H1 (cell line): ENCODE measurements at regions not wholly inside any gene's neighbourhood (a gene's known extent, or its start where the extent isn't known, plus 50 kb on each side); places are given as distances from the start of the nearest gene placed in this dataset.

ENCODE experiments used
- CTCF ChIA-PET: fragments of 300-600 bp; sonication (Branson Sonifier 250); formaldehyde crosslinking; loops from one replicate; lab custom pipeline; 2021; ENCODE audit not compliant: partially characterized antibody; lab: Charles Lee
- POLR2A ChIA-PET: fragments of 300-600 bp; sonication (Branson Sonifier 250); formaldehyde crosslinking; loops from one replicate; lab custom pipeline; 2021; ENCODE audit warnings: inconsistent platforms; ENCODE audit not compliant: partially characterized antibody; lab: Charles Lee
- DNase-seq, 2 experiments: peaks; one replicate each; pipeline versions ENCODE4 v3.0.0 to v3.0.0-alpha.2; 2010 to 2022; ENCODE audit warnings: low spot score in 2 of 2, low read depth in 1 of 2, mixed read lengths in 1 of 2
- FAIRE-seq: peaks from 2 replicates; lab custom pipeline; 2011; peaks lifted over from hg19 to GRCh38; lab: Jason Lieb, UNC
- H2AFZ ChIP-seq: 2 replicates; pipeline ENCODE4 v1.8.1; 2012; ENCODE audit warnings: low read length, inconsistent platforms
- H2AK5ac ChIP-seq: 2 replicates; pipeline ENCODE4 v1.6.1; 2013; ENCODE audit warnings: low read depth, low read length
- H2BK120ac ChIP-seq: replicated peaks from 2 replicates; pipeline ENCODE3; 2013; ENCODE audit warnings: low read depth, low read length, inconsistent platforms
- H2BK12ac ChIP-seq: 2 replicates; pipeline ENCODE4 v1.6.1; 2013; ENCODE audit warnings: low read depth, low read length
- H2BK15ac ChIP-seq: 2 replicates; pipeline ENCODE4 v1.6.1; 2013; ENCODE audit warnings: low read length
- H2BK20ac ChIP-seq: 2 replicates; pipeline ENCODE4 v1.6.1; 2013; ENCODE audit warnings: low read length
- H2BK5ac ChIP-seq: 2 replicates; pipeline ENCODE4 v1.6.1; 2013; ENCODE audit warnings: low read depth, low read length
- H3K14ac ChIP-seq: 2 replicates; pipeline ENCODE4 v1.6.1; 2013; ENCODE audit warnings: inconsistent platforms; ENCODE audit not compliant: insufficient read length
- H3K18ac ChIP-seq: 2 replicates; pipeline ENCODE4 v1.6.1; 2013; ENCODE audit warnings: low read length; ENCODE audit errors: extremely low read depth
- H3K23ac ChIP-seq: 2 replicates; pipeline ENCODE4 v1.6.1; 2013; ENCODE audit warnings: inconsistent platforms; ENCODE audit not compliant: insufficient read length
- H3K23me2 ChIP-seq: 2 replicates; pipeline ENCODE4 v1.6.1; 2013; ENCODE audit warnings: low read depth, low read length
- H3K27ac ChIP-seq: 2 replicates; pipeline ENCODE4 v1.6.1; 2011; ENCODE audit warnings: low read depth, low read length, inconsistent platforms
- H3K27me3 ChIP-seq, 4 experiments: replicated peaks in 1 of 4; 1 replicate in 1 of 4; 2 replicates in 3 of 4; pipeline versions ENCODE4 v1.6.1 to v1.8.1; 2011 to 2013; ENCODE audit warnings: low read length in 3 of 4, mild to moderate bottlenecking in 3 of 4, inconsistent platforms in 2 of 4, mixed read lengths in 2 of 4, moderate library complexity in 1 of 4; ENCODE audit not compliant: control insufficient read depth in 3 of 4, insufficient read depth in 3 of 4; ENCODE audit errors: extremely low read depth in 1 of 4
- H3K36me3 ChIP-seq, 4 experiments: 2 replicates each; pipeline versions ENCODE4 v1.6.1 to v1.8.1; 2011 to 2013; ENCODE audit warnings: mild to moderate bottlenecking in 4 of 4, low read length in 3 of 4, moderate library complexity in 2 of 4, control low read depth in 1 of 4, inconsistent platforms in 1 of 4; ENCODE audit not compliant: insufficient read depth in 4 of 4, control insufficient read depth in 2 of 4
- H3K4ac ChIP-seq: replicated peaks from 2 replicates; pipeline ENCODE3; 2013; ENCODE audit warnings: low read length, low read depth, mixed read lengths, inconsistent platforms; ENCODE audit not compliant: insufficient read length
- H3K4me1 ChIP-seq, 4 experiments: replicated peaks in 1 of 4; 1 replicate in 1 of 4; 2 replicates in 3 of 4; pipeline versions ENCODE4 v1.6.1 to v1.8.1; 2011 to 2013; ENCODE audit warnings: low read length in 3 of 4, inconsistent platforms in 2 of 4, mixed read lengths in 1 of 4; ENCODE audit not compliant: insufficient read depth in 4 of 4, control insufficient read depth in 3 of 4
- H3K4me2 ChIP-seq, 2 experiments: 2 replicates each; pipeline versions ENCODE4 v1.6.1 to v1.8.1; 2011 to 2013; ENCODE audit warnings: low read depth in 2 of 2, low read length in 2 of 2, control low read depth in 1 of 2, inconsistent platforms in 1 of 2, mild to moderate bottlenecking in 1 of 2; ENCODE audit not compliant: insufficient read depth in 1 of 2
- H3K4me3 ChIP-seq, 4 experiments: fragments of 200-600, 300-600 bp in 1 of 4; sonication (generic), shearing (Covaris generic), sonication (Bioruptor Twin) in 1 of 4; 2 replicates each; pipeline versions ENCODE4 v1.5.1 to v1.8.1; 2011 to 2016; ENCODE audit warnings: low read length in 4 of 4, low read depth in 3 of 4, control low read depth in 2 of 4, inconsistent platforms in 2 of 4, mild to moderate bottlenecking in 2 of 4, mixed read lengths in 1 of 4, moderate library complexity in 1 of 4; ENCODE audit not compliant: insufficient read depth in 2 of 4; ENCODE audit errors: extremely low read depth in 1 of 4
- H3K56ac ChIP-seq: replicated peaks from 2 replicates; pipeline ENCODE3; 2013; ENCODE audit warnings: low read depth, mild to moderate bottlenecking, mixed read lengths, low read length, inconsistent platforms; ENCODE audit not compliant: insufficient read length
- H3K79me1 ChIP-seq: 2 replicates; pipeline ENCODE4 v1.6.1; 2013; ENCODE audit warnings: low read depth, low read length, control low read depth
- H3K79me2 ChIP-seq, 2 experiments: 2 replicates each; pipeline versions ENCODE4 v1.6.1 to v1.8.1; 2012 to 2013; ENCODE audit warnings: low read length in 2 of 2, mild to moderate bottlenecking in 2 of 2, inconsistent platforms in 1 of 2; ENCODE audit not compliant: insufficient read depth in 2 of 2, control insufficient read depth in 1 of 2
- H3K9ac ChIP-seq, 4 experiments: replicated peaks in 1 of 4; 1 replicate in 1 of 4; 2 replicates in 3 of 4; pipeline versions ENCODE4 v1.6.1 to v1.8.1; 2011 to 2013; ENCODE audit warnings: low read depth in 3 of 4, low read length in 3 of 4, control low read depth in 2 of 4, mild to moderate bottlenecking in 2 of 4, moderate library complexity in 2 of 4, inconsistent platforms in 1 of 4; ENCODE audit errors: extremely low read depth in 1 of 4
- H3K9me3 ChIP-seq, 2 experiments: 2 replicates each; pipeline versions ENCODE4 v1.6.1 to v1.8.1; 2012 to 2013; ENCODE audit warnings: mild to moderate bottlenecking in 2 of 2, moderate library complexity in 2 of 2, control low read depth in 1 of 2, inconsistent platforms in 1 of 2, low read depth in 1 of 2, low read length in 1 of 2, mixed read lengths in 1 of 2; ENCODE audit not compliant: insufficient read depth in 2 of 2
- H4K20me1 ChIP-seq, 2 experiments: replicated peaks in 1 of 2; 2 replicates each; pipeline versions ENCODE3 to v1.8.1; 2011 to 2013; ENCODE audit warnings: inconsistent platforms in 2 of 2, low read length in 2 of 2, mild to moderate bottlenecking in 1 of 2; ENCODE audit not compliant: insufficient read depth in 2 of 2, control insufficient read depth in 1 of 2
- H4K5ac ChIP-seq: 2 replicates; pipeline ENCODE4 v1.6.1; 2013; ENCODE audit warnings: low read length, low read depth, mixed read lengths, inconsistent platforms; ENCODE audit not compliant: insufficient read length
- H4K8ac ChIP-seq: 2 replicates; pipeline ENCODE4 v1.8.0; 2013; ENCODE audit warnings: mild to moderate bottlenecking, moderate library complexity, low read length, inconsistent platforms; ENCODE audit not compliant: insufficient read depth; ENCODE audit errors: extremely low read depth
- H4K91ac ChIP-seq: replicated peaks from 2 replicates; pipeline ENCODE3; 2013; ENCODE audit warnings: low read length, mixed read lengths, inconsistent platforms; ENCODE audit not compliant: insufficient read length
- ASH2L ChIP-seq: fragments of 200-600, 300-600 bp; sonication (generic); IDR thresholded peaks from one replicate; pipeline ENCODE4 v1.7.1; 2017; ENCODE audit warnings: low read length
- RAD21 ChIP-seq, 2 experiments: IDR thresholded peaks in 1 of 2; conservative IDR thresholded peaks in 1 of 2; 2 replicates each; pipeline ENCODE4 v1.6.1; 2011; ENCODE audit warnings: low read depth in 2 of 2, low read length in 2 of 2, improper control_type of control experiment in 1 of 2, inconsistent platforms in 1 of 2, mild to moderate bottlenecking in 1 of 2, moderate library complexity in 1 of 2
- WGBS, 2 experiments: shearing (Covaris generic) in 1 of 2; methylation state at CpG; one replicate each; pipeline versions ENCODE4 v1.1.6 to v1.1.7; 2013 to 2015; ENCODE audit warnings: low lambda C conversion rate in 2 of 2, mixed read lengths in 2 of 2, inconsistent platforms in 1 of 2, low coverage in 1 of 2, missing lambda C conversion rate in 1 of 2; ENCODE audit not compliant: insufficient replicate concordance in 2 of 2, insufficient coverage in 1 of 2, insufficient read length in 1 of 2; ENCODE audit errors: extremely low coverage in 1 of 2, missing lambda C conversion rate in 1 of 2; 5-methylcytosine and 5-hydroxymethylcytosine counted together
- TF ChIP-seq, protein P1 (sequence below), 3 experiments: IDR thresholded peaks; 1 replicate in 2 of 3; 2 replicates in 1 of 3; pipeline versions ENCODE4 v1.5.1 to v1.6.1; 2011; ENCODE audit warnings: low read length in 3 of 3, mild to moderate bottlenecking in 3 of 3, inconsistent platforms in 2 of 3, low read depth in 1 of 3, moderate library complexity in 1 of 3; ENCODE audit not compliant: insufficient read depth in 1 of 3; ENCODE audit errors: control extremely low read depth in 1 of 3

DNA sequence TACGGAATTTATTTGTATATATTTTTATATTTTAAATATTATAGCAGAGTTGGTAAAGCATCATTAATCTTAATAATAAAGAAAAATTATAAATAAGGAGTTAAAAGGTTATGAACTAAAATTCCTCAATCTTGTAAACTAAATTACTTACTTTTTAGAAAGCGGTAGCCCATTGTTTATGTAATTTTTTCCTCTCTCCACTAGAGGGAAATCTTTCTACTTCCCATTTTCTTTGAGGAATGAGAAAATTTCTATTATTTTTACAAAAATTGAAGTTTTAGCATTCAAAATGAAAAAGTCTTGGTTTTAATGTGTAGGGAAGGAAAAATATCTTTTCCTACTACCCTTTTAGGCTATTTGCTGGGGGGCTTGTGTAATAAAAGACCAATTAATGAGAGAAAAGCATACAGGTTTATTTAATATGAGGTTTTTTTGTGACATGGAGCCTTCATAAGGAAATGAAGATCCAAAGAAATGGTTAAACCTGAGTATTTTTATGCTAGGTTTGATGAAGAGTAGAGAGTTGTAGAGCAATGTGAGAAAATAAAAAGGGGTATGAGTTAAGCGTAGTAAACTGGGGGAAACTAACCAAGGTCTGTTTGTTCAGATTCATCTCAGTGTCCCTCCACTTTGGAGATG is 68.7 kb upstream of the ADAD1 start:
- Histone ChIP-seq H4K8ac (no peak overlapping the region), H2BK12ac (no peak overlapping the region), H3K4me1 (no peaks in the 10 kb centered on the region), H2BK5ac (no peak overlapping the region), H3K14ac (no peak overlapping the region), H3K4ac (no peak overlapping the region), H3K23me2 (no peaks in the 10 kb centered on the region), H3K79me1 (no peaks in the 10 kb centered on the region), H2AK5ac (no peak overlapping the region), H3K23ac (no peak overlapping the region), H3K36me3 (peaks cover 0 to 30% (median 0%) of the 10 kb centered on the region in 4 experiments; a peak in 3 of 8 replicates), H3K9ac (no peak overlapping the region), H3K56ac (no peak overlapping the region), H2BK15ac (no peak overlapping the region), H4K5ac (no peak overlapping the region), H3K79me2 (no peaks in the 10 kb centered on the region), H3K4me2 (no peak overlapping the region), H4K20me1 (no peaks in the 10 kb centered on the region), H2AFZ (no peak overlapping the region), H4K91ac (no peak overlapping the region), H2BK120ac (no peak overlapping the region), H2BK20ac (no peak overlapping the region), H3K4me3 (no peak overlapping the region), H3K27ac (no peak overlapping the region), H3K18ac (no peak overlapping the region), H3K27me3 (no peaks in the 10 kb centered on the region), H3K9me3 (no peaks in the 10 kb centered on the region)
- TF ChIP-seq ASH2L = no peak
- TF ChIP-seq, protein P1, sequence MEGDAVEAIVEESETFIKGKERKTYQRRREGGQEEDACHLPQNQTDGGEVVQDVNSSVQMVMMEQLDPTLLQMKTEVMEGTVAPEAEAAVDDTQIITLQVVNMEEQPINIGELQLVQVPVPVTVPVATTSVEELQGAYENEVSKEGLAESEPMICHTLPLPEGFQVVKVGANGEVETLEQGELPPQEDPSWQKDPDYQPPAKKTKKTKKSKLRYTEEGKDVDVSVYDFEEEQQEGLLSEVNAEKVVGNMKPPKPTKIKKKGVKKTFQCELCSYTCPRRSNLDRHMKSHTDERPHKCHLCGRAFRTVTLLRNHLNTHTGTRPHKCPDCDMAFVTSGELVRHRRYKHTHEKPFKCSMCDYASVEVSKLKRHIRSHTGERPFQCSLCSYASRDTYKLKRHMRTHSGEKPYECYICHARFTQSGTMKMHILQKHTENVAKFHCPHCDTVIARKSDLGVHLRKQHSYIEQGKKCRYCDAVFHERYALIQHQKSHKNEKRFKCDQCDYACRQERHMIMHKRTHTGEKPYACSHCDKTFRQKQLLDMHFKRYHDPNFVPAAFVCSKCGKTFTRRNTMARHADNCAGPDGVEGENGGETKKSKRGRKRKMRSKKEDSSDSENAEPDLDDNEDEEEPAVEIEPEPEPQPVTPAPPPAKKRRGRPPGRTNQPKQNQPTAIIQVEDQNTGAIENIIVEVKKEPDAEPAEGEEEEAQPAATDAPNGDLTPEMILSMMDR (IDR thresholded peaks at IDR 0.05; ENCODE audit: control extremely low read depth in 1 of 3, insufficient read depth in 1 of 3, low read depth in 1 of 3, low read length in 3 of 3) = peak in 1 of 3 experiments; percentile 21; a peak in 2 of 4 replicates
- peak in 1 of 2 experiments; percentile 30; a peak in 3 of 4 replicates for TF ChIP-seq RAD21 (IDR thresholded peaks at IDR 0.05 in 1 of 2, conservative IDR thresholded peaks at IDR 0.05 in 1 of 2; ENCODE audit: low read depth in 2 of 2, low read length in 2 of 2)
- ChIA-PET CTCF (interaction anchor here (0.6 to 0.9 kb wide), 2 partner anchors 12 to 204 kb away, joined by 3 read pairs; no protein-coding TSS in a partner anchor), POLR2A (no interaction called here)
- no peak for DNase-seq
- FAIRE-seq = no peak
- WGBS, 2 experiments = 86 to 100% methylated on average over 1 to 3 of the region's 3 CpGs
